CD14-positive monocyte (primary cell): ENCODE measurements at regions not wholly inside any gene's neighbourhood (a gene's known extent, or its start where the extent isn't known, plus 50 kb on each side); places are given as distances from the start of the nearest gene placed in this dataset.

Source experiments
- DNase-seq, 3 donors: peaks; one replicate each; pipeline ENCODE4 v3.0.0-alpha.2; 2011 to 2022
- H2AFZ ChIP-seq: 2 replicates; pipeline ENCODE4 v1.6.0; 2012; ENCODE audit warnings: mild to moderate bottlenecking, low read depth, low read length, inconsistent platforms; ENCODE audit not compliant: insufficient read depth, poor library complexity, severe bottlenecking
- H3K27ac ChIP-seq, 2 donors: 1 replicate in 1 of 2; 2 replicates in 1 of 2; pipeline ENCODE4 v1.5.1; 2012 to 2013; ENCODE audit warnings: low read length in 2 of 2, control low read depth in 1 of 2, inconsistent platforms in 1 of 2, low read depth in 1 of 2, mild to moderate bottlenecking in 1 of 2
- H3K27me3 ChIP-seq, 2 donors: one replicate each; pipeline versions ENCODE4 v1.6.0 to v1.6.1; 2011 to 2013; ENCODE audit warnings: low read length in 2 of 2; ENCODE audit not compliant: control insufficient read depth in 2 of 2, insufficient read depth in 2 of 2
- H3K36me3 ChIP-seq, 2 donors: replicated peaks in 1 of 2; 1 replicate in 1 of 2; 2 replicates in 1 of 2; pipeline versions ENCODE4 v1.5.1 to v1.6.1; 2012 to 2013; ENCODE audit warnings: low read length in 2 of 2, control low read depth in 1 of 2, inconsistent platforms in 1 of 2, mild to moderate bottlenecking in 1 of 2; ENCODE audit not compliant: insufficient read depth in 2 of 2, control insufficient read depth in 1 of 2
- H3K4me1 ChIP-seq, 2 donors: 1 replicate in 1 of 2; 2 replicates in 1 of 2; pipeline versions ENCODE4 v1.5.1 to v1.6.1; 2012 to 2013; ENCODE audit warnings: low read length in 2 of 2, control low read depth in 1 of 2, inconsistent platforms in 1 of 2, mild to moderate bottlenecking in 1 of 2, moderate library complexity in 1 of 2; ENCODE audit not compliant: insufficient read depth in 2 of 2, control insufficient read depth in 1 of 2
- H3K4me2 ChIP-seq: replicated peaks from 2 replicates; pipeline ENCODE3; 2012; ENCODE audit warnings: low read length, moderate library complexity, mild to moderate bottlenecking; ENCODE audit not compliant: poor library complexity, severe bottlenecking; ENCODE audit errors: extremely low read depth
- H3K4me3 ChIP-seq, 3 experiments: fragments of 200-600 bp in 1 of 3; sonication (generic) in 1 of 3; replicated peaks in 1 of 3; 1 replicate in 2 of 3; 2 replicates in 1 of 3; pipeline ENCODE4 v1.5.1; 2011 to 2013; ENCODE audit warnings: low read length in 3 of 3, mild to moderate bottlenecking in 3 of 3, control low read depth in 2 of 3, low read depth in 2 of 3, inconsistent platforms in 1 of 3, moderate library complexity in 1 of 3
- H3K79me2 ChIP-seq: 2 replicates; pipeline ENCODE4 v1.6.0; 2012; ENCODE audit warnings: mild to moderate bottlenecking, control low read depth, inconsistent platforms, low read length, moderate library complexity; ENCODE audit not compliant: insufficient read depth
- H3K9ac ChIP-seq: 2 replicates; pipeline ENCODE4 v1.6.0; 2017; ENCODE audit warnings: low read length, mild to moderate bottlenecking; ENCODE audit not compliant: insufficient read depth, poor library complexity, severe bottlenecking
- H3K9me3 ChIP-seq, 2 donors: replicated peaks in 1 of 2; 1 replicate in 1 of 2; 2 replicates in 1 of 2; pipeline versions ENCODE4 v1.5.1 to v1.6.1; 2012 to 2013; ENCODE audit warnings: low read length in 2 of 2, control low read depth in 1 of 2; ENCODE audit not compliant: control insufficient read depth in 1 of 2, insufficient read depth in 1 of 2
- H4K20me1 ChIP-seq: 2 replicates; pipeline ENCODE4 v1.6.0; 2012; ENCODE audit warnings: mild to moderate bottlenecking, low read length, control low read depth, moderate library complexity; ENCODE audit not compliant: insufficient read depth
- H3K27ac Mint-ChIP-seq, 7 donors: one replicate each; pipeline ENCODE4 v1.8.0; 2020; ENCODE audit warnings: mild to moderate bottlenecking in 7 of 7, mixed read lengths in 7 of 7, moderate library complexity in 6 of 7, inconsistent platforms in 2 of 7
- H3K27me3 Mint-ChIP-seq, 3 donors: one replicate each; pipeline ENCODE4 v1.8.0; 2021 to 2022; ENCODE audit warnings: low read depth in 3 of 3, mild to moderate bottlenecking in 3 of 3, mixed read lengths in 3 of 3, moderate library complexity in 3 of 3, inconsistent platforms in 1 of 3
- H3K36me3 Mint-ChIP-seq, 2 donors: one replicate each; pipeline ENCODE4 v1.8.0; 2020; ENCODE audit warnings: mixed read lengths in 2 of 2, inconsistent platforms in 1 of 2, mild to moderate bottlenecking in 1 of 2
- H3K4me1 Mint-ChIP-seq: one replicate; pipeline ENCODE4 v1.8.0; 2020; ENCODE audit warnings: mild to moderate bottlenecking, mixed read lengths
- H3K4me3 Mint-ChIP-seq, 2 donors: one replicate each; pipeline ENCODE4 v1.8.0; 2020; ENCODE audit warnings: mild to moderate bottlenecking in 2 of 2, mixed read lengths in 2 of 2, moderate library complexity in 1 of 2
- H3K9me3 Mint-ChIP-seq, 7 donors: one replicate each; pipeline ENCODE4 v1.8.0; 2020 to 2022; ENCODE audit warnings: mixed read lengths in 7 of 7, mild to moderate bottlenecking in 6 of 7, moderate library complexity in 6 of 7, inconsistent platforms in 2 of 7
- CTCF ChIP-seq: fragments of 200-600 bp; IDR thresholded peaks from one replicate; pipeline ENCODE4 v1.8.0; 2022; ENCODE audit warnings: antibody characterized with exemption, mild to moderate bottlenecking
- WGBS: methylation state at CpG from one replicate; pipeline ENCODE4 v1.1.5; 2013; ENCODE audit warnings: missing lambda C conversion rate; ENCODE audit not compliant: insufficient coverage; 5-methylcytosine and 5-hydroxymethylcytosine counted together
- intact Hi-C, 2 donors: fragments of 100-400 bp; cut with micrococcal nuclease; formaldehyde crosslinking; loops; one replicate each; pipeline versions ENCODE4 v1.15.0 to v1.15.1; 2023

- H3K27ac Mint-ChIP-seq, result no peak overlapping the region
- Histone ChIP-seq H2AFZ (no peak overlapping the region), H3K36me3 (peaks cover 0 to 5% of the 10 kb centered on the region in 2 donors), H3K4me3 (no peak overlapping the region), H3K27ac (no peak overlapping the region), H3K27me3 (no peaks in the 10 kb centered on the region), H3K4me1 (no peaks in the 10 kb centered on the region), H3K79me2 (no peaks in the 10 kb centered on the region), H3K4me2 (no peak overlapping the region), H3K9me3 (no peaks in the 10 kb centered on the region), H4K20me1 (no peaks in the 10 kb centered on the region), H3K9ac (no peak overlapping the region)
- TF ChIP-seq CTCF, result no peak
- H3K4me1 Mint-ChIP-seq, result no peaks in the 10 kb centered on the region
- intact Hi-C loops, result no loop called here
- peaks cover 0 to 11% (median 0%) of the 10 kb centered on the region in 7 donors for H3K9me3 Mint-ChIP-seq
- peaks cover 0 to 7% (median 0%) of the 10 kb centered on the region in 3 donors for H3K27me3 Mint-ChIP-seq
- no peak overlapping the region for H3K4me3 Mint-ChIP-seq
- DNase-seq, result no peak
- WGBS, result no CpG with 5 or more reads among the region's 3 CpGs
- peaks cover 5 to 7% of the 10 kb centered on the region in 2 donors for H3K36me3 Mint-ChIP-seq
Observed at GRCh38 chrX:55142206-55142918, 53.5 kb downstream of the PAGE2 start.

DNA sequence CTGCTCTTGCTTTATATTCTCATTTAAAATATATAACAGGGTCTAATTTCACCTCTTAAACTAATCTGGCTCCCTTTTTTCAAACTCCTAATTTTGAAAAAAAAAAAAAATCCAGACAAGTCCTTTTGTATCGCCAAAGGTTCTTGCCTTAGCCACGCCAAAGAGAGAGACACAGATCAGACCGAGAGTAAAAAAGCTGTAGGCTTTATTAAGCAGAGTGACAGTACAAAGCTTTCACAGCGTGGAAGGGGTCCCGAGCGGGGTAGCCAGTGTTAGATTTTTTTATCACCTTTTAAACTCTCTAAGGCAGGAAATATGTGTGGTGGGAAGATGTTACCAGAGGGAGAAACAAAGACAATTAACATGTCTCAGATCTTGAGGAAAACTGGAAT lies 54.1 kb downstream of the PAGE2 start:
- Histone ChIP-seq H3K9me3 (no peaks in the 10 kb centered on the region), H3K27me3 (no peaks in the 10 kb centered on the region), H4K20me1 (no peaks in the 10 kb centered on the region), H3K4me1 (no peaks in the 10 kb centered on the region), H3K9ac (no peak overlapping the region), H2AFZ (no peak overlapping the region), H3K36me3 (peaks cover 0 to 5% of the 10 kb centered on the region in 2 donors), H3K79me2 (no peaks in the 10 kb centered on the region), H3K4me2 (no peak overlapping the region), H3K27ac (no peak overlapping the region), H3K4me3 (no peak overlapping the region)
- H3K9me3 Mint-ChIP-seq, result peaks cover 0 to 11% (median 0%) of the 10 kb centered on the region in 7 donors
- no peak overlapping the region for H3K27ac Mint-ChIP-seq
- TF ChIP-seq CTCF, result no peak
- intact Hi-C loops, result no loop called here
- no peak for DNase-seq
- 80% methylated on average over 2 of the region's 6 CpGs for WGBS
- H3K27me3 Mint-ChIP-seq, result peaks cover 0 to 7% (median 0%) of the 10 kb centered on the region in 3 donors
- no peak overlapping the region for H3K4me3 Mint-ChIP-seq
- no peaks in the 10 kb centered on the region for H3K4me1 Mint-ChIP-seq
- peaks cover 5 to 7% of the 10 kb centered on the region in 2 donors for H3K36me3 Mint-ChIP-seq
